WI38 (cell line): ENCODE measurements at regions not wholly inside any gene's neighbourhood (a gene's known extent, or its start where the extent isn't known, plus 50 kb on each side); places are given as distances from the start of the nearest gene placed in this dataset.

Source experiments
- H3K4me3 ChIP-seq: 2 replicates; pipeline ENCODE4 v1.5.1; 2011; ENCODE audit warnings: low read depth, mild to moderate bottlenecking, control low read depth, low read length
- CTCF ChIP-seq: IDR thresholded peaks from 2 replicates; pipeline ENCODE4 v1.5.1; 2012; ENCODE audit warnings: low read depth, mild to moderate bottlenecking, control low read depth, low read length

GRCh38 chr3:43197181-43197580 lies 89.2 kb upstream of the SNRK start:
- H3K4me3 ChIP-seq = no peak overlapping the region
- TF ChIP-seq CTCF = no peak

- TF ChIP-seq CTCF = no peak
- H3K4me3 ChIP-seq = no peak overlapping the region
Observed at GRCh38 chr3:43196721-43197120, 89.6 kb upstream of the SNRK start.

DNA sequence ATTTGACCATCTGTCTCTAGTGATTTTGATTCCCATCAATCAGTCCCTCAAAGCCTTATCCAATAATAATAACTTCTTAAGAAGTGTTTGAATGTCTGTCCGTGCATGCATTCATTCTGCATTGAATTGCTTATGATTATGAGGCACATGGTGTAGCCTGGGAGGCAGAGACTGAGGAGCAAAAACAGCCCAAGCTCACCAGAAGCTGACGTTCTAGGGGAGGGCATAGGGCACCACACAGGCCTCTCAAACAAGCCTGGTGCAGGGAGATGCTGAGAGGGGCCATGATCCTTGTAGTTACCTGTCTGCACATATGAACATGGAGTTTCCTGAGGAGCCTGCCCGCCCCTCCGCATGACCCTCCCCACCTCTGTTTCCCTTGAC lies 89.2 kb upstream of the POMGNT2 start:
- H3K4me3 ChIP-seq = no peak overlapping the region
- no peak for TF ChIP-seq CTCF

DNA sequence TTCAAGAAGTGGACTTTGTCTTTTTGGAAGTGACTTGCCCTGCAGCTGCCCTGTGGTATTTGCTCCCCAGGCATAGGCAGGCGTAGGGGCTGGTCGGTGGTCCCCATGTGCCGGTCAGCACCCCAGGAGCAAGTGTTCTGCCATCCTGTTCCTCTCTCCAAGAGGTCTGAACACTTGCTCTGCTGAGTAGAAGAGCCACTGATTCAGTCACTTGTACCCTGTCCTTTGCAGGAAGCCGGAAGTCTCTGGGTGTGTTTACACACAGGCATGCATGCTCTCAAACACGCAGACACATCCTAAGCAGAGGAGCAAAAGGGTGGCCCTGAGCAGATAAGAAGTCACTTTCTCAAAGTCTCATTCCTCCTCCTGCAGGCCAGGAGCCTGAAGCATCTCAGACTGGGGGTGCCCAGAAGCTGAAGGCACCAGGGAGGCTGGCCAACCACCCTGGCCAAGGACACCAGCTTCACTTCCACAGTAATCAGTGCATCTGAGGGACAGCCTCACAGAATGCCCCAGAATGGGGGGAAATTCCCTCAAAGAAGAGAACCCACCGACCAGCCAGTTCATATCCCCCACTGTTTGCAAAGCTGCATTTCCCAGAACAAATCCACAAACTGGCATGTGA lies 88.7 kb upstream of the POMGNT2 start:
- H3K4me3 ChIP-seq = no peak overlapping the region
- no peak for TF ChIP-seq CTCF

DNA sequence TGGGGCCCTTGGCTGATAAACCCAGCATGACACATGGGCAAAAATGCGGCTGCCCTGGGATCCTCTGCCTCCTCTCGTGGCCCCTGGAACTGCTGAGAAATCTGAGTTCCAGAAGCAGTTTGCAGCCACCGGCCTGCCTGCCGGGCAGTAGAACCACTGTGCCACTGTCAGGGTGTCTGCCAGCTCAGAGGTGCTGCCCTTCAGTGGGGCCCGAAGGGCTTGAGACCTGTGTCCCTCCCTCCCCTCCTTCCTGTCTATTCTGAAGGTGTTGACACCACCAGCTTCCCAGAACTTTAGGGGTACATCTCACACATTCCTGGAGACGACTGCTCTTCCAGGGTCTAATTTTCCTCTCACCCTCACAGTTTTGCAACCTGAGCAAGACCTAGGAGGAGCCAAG lies 88.2 kb upstream of the POMGNT2 start:
- H3K4me3 ChIP-seq = no peak overlapping the region
- no peak for TF ChIP-seq CTCF

GRCh38 chr3:43192028-43192427 lies 86.1 kb upstream of the POMGNT2 start:
- no peak overlapping the region for H3K4me3 ChIP-seq
- TF ChIP-seq CTCF = no peak

- no peak for TF ChIP-seq CTCF
- H3K4me3 ChIP-seq = no peak overlapping the region
Observed at GRCh38 chr3:43191116-43191515, 85.2 kb upstream of the POMGNT2 start.
